ENCODE measurements at regions not wholly inside any gene's neighbourhood (a gene's known extent, or its start where the extent isn't known, plus 50 kb on each side); places are given as distances from the start of the nearest gene placed in this dataset.

DNA sequence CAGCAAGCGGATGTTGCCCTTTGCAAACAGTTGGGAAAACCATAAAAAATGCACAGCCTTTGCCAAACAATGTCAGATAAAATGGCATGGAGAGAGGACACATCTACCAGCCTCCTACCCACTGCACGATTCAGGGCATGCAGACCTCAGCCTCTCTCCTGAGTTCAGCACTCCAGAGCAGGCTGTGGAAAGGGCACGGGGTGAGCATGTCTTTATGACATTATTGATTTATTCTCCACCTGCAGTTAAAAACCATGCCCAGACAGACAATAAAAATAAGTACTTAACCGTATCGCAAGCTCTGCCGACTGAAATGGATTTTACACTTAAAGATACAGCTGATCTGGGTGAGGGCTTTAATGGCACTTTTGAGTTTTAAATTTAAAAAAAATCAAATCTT lies 127.1 kb downstream of the MAF start:
- H3K4me3 ChIP-seq (replicated peaks; ENCODE audit: low read depth, low read length): no peak overlapping the region
- TF ChIP-seq, protein P1, sequence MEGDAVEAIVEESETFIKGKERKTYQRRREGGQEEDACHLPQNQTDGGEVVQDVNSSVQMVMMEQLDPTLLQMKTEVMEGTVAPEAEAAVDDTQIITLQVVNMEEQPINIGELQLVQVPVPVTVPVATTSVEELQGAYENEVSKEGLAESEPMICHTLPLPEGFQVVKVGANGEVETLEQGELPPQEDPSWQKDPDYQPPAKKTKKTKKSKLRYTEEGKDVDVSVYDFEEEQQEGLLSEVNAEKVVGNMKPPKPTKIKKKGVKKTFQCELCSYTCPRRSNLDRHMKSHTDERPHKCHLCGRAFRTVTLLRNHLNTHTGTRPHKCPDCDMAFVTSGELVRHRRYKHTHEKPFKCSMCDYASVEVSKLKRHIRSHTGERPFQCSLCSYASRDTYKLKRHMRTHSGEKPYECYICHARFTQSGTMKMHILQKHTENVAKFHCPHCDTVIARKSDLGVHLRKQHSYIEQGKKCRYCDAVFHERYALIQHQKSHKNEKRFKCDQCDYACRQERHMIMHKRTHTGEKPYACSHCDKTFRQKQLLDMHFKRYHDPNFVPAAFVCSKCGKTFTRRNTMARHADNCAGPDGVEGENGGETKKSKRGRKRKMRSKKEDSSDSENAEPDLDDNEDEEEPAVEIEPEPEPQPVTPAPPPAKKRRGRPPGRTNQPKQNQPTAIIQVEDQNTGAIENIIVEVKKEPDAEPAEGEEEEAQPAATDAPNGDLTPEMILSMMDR (IDR thresholded peaks at IDR 0.05; ENCODE audit: low read length, missing control alignments): no peak
- no peak for DNase-seq (ENCODE audit: low read depth)

DNA sequence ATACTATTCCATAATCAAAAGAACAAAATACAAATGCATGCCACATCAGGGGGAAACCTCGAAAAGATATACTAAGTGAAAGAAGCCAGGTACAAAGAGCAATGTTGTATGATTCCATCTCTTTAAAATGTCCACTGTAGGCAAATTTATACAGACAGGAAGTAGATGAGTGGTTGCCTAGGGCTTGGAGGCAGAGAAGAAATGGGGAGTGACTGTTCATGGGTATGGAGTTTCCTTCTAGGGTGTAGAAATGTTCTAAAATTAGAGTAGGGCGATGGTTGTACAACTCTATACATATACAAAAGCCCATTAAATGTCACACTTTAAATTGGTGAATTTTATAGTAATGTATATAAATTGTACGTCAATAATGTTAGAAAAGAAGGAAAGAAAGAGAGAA lies 128.1 kb downstream of the MAF start:
- H3K4me3 ChIP-seq (replicated peaks; ENCODE audit: low read depth, low read length): no peak overlapping the region
- DNase-seq (ENCODE audit: low read depth): no peak
- TF ChIP-seq, protein P1 (IDR thresholded peaks at IDR 0.05; ENCODE audit: low read length, missing control alignments): no peak

DNA sequence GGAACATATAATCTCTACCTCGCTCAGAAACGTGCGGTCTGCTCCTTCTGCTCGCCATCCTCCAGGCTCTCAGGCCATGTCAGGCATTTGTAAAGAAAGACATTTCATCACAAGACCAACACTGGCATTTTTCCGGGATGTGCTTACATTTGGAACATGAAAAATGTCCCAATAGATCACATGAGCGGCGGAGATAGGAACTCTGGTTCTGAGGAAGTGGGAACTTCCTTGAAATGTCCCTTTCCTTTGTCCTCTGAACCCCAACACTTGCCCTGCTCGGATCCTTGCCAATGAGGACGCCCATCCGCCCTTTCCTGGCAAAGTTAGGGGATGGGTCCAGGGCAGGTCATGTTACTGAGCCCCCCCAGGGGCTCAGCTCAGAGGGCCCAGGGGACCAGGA lies 130.5 kb downstream of the MAF start:
- no peak overlapping the region for H3K4me3 ChIP-seq (replicated peaks; ENCODE audit: low read depth, low read length)
- no peak for DNase-seq (ENCODE audit: low read depth)
- TF ChIP-seq, protein P1 (IDR thresholded peaks at IDR 0.05; ENCODE audit: low read length, missing control alignments): no peak

DNA sequence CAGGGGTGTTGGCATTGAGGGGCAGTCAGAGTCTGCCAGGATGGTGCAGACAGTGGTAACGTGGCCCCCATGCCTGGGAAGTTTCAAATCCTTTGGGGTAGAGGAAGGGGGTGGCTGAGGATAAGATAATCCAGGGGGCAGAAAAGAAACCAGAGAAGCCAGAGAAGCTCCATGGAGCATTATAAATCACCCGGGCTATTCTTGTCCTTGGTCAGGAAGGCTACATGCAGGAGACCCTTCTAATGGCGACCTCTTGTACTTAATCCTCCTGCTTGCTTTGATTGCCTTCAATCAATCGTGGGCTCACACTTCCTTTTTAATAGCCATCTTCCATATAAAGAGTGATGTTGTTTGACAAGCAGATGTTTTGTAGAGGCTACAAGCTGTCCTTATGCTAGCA lies 131.9 kb downstream of the MAF start:
- H3K4me3 ChIP-seq (replicated peaks; ENCODE audit: low read depth, low read length): no peak overlapping the region
- no peak for DNase-seq (ENCODE audit: low read depth)
- TF ChIP-seq, protein P1 (IDR thresholded peaks at IDR 0.05; ENCODE audit: low read length, missing control alignments): no peak

DNA sequence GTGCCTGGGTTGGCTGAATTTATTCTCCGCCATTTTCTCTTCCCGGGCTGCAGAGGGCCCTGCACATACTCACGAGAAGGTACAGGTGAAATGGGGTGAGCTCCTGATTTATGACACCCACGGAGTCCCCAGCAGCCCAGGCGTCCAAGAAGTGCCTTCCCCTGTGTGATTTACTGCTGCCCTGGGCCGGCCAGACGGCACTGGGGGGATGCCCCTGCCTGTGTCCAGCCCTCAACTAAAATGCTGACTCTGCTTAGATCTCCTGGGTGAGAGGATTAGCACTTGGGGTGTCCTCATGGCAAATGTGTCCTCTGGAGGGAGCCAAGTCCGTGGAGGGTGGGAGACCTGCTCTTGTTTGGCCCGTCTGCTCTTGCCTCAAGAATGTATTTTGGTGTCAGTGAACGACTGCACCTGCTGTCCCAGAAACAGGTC lies 132.4 kb downstream of the MAF start:
- TF ChIP-seq, protein P1 (IDR thresholded peaks at IDR 0.05; ENCODE audit: low read length, missing control alignments): no peak
- no peak for DNase-seq (ENCODE audit: low read depth)
- H3K4me3 ChIP-seq (replicated peaks; ENCODE audit: low read depth, low read length): no peak overlapping the region

DNA sequence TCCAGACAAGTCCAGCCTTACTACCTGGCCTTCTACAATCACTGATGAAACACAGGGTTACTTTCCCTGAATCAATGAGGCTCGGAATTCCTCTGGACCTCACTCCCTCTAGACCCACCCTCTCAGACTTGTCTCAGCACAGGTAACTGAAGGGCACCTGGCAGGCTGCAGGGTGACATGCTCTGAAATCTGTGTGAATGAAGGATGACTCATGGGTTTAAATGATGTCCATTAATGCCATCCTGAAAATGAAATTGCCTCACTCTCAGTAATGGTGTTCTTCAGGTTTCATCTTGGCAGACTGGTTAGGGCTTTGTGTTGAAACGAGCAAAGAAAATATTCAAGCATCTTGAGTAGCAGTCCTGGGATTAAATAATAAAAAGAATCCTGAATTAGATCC lies 134.4 kb downstream of the MAF start:
- no peak overlapping the region for H3K4me3 ChIP-seq (replicated peaks; ENCODE audit: low read depth, low read length)
- DNase-seq (ENCODE audit: low read depth): no peak
- TF ChIP-seq, protein P1 (IDR thresholded peaks at IDR 0.05; ENCODE audit: low read length, missing control alignments): no peak

DNA sequence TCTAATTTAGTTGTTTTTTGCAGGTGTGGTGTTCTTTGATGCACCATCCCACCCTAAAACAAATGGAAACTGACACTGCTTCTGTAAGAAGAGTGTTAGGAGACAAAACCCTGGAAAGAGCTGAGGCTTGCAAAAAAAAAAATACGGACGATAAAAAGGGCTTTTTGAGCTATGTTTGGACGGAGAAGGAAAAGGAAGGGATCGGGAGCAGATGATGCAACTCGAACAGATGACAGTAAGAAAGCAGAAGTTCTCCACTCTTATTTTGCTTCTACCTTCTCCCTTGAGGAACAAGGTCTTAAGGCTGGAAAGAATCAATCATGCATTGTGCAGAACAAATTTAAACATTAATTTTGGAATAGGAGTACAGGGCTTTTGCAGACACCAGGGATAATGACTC lies 136.7 kb downstream of the MAF start:
- TF ChIP-seq, protein P1 (IDR thresholded peaks at IDR 0.05; ENCODE audit: low read length, missing control alignments): no peak
- H3K4me3 ChIP-seq (replicated peaks; ENCODE audit: low read depth, low read length): no peak overlapping the region
- DNase-seq (ENCODE audit: low read depth): no peak

All from fibroblast of pulmonary artery (primary cell).